GM21423 (cell line): ENCODE measurements at regions not wholly inside any gene's neighbourhood (a gene's known extent, or its start where the extent isn't known, plus 50 kb on each side); places are given as distances from the start of the nearest gene placed in this dataset.

Source experiments
- ATAC-seq: cut with Tn5 transposase; IDR thresholded peaks from one replicate; pipeline ENCODE4 v1.9.1; 2021; ENCODE audit warnings: mild to moderate bottlenecking, moderate library complexity; ENCODE audit not compliant: unreplicated experiment

GRCh38 chr1:104921525-104921924, 1171.8 kb downstream of the AMY1C start:
- ATAC-seq: no peak

DNA sequence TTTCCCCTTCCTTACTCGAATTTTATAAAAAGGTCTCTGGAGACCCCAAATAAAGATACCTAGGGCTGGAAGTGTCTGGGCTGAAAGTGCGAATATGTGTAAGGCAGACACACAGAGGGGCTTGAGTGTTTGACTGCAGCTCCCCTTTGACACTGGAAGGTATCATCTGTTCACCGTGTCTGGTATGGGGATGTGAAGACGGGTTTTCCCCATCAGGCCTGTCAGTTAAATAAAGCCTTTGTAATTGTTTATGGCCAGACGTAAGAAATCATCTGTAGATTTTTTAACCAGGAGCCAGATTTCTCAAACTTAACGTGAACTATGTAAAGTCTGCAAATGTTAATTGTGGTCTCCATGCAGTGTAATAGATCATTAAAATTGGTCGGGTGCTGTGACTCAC, 1173.4 kb downstream of the AMY1C start:
- ATAC-seq: no peak

DNA sequence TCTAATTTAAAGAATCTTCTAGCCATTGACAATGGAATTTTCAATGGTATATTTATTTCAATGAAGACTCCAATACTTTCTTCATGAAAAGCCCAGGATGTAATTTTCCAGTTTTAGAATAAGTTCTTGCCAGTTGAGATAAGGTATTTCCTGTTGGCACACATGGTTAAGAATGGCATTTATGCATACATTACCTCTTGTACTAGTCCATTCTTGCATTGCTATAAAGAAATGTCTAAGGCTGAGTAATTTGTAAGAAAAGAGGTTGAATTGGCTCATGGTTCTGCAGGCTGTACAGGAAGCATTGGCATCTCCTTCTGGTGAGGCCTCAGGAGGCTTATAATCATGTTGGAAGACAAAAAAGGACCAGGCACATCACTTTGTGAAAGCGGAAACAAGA, 1179.6 kb downstream of the AMY1C start:
- no peak for ATAC-seq

- ATAC-seq: peak; percentile 58
Measured at GRCh38 chr1:104932030-104932915, 1182.6 kb downstream of the AMY1C start.

- no peak for ATAC-seq
Measured at GRCh38 chr1:104932949-104933679, 1183.4 kb downstream of the AMY1C start.

DNA sequence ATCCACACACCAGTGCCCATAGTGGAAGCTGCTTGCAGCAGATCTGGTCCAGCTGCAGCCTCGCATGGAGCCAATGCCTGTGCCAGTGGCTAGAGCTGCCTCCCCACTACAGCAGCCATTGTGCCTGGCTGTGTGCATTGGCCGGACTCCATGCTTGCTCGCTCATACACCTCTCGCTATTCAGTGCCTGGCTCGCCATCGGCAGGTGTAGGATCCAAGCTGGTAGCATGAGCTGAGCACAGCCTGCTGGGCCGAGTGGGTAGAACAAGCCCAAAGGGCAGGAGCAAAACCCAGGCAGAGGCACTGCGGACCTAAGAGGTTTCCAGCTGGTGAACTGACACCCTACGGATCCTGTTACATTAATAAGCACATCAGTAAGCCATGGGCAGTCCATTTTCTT, 1184.1 kb downstream of the AMY1C start:
- no peak for ATAC-seq

- no peak for ATAC-seq
Measured at GRCh38 chr1:104945406-104945805, 1195.7 kb downstream of the AMY1C start.

DNA sequence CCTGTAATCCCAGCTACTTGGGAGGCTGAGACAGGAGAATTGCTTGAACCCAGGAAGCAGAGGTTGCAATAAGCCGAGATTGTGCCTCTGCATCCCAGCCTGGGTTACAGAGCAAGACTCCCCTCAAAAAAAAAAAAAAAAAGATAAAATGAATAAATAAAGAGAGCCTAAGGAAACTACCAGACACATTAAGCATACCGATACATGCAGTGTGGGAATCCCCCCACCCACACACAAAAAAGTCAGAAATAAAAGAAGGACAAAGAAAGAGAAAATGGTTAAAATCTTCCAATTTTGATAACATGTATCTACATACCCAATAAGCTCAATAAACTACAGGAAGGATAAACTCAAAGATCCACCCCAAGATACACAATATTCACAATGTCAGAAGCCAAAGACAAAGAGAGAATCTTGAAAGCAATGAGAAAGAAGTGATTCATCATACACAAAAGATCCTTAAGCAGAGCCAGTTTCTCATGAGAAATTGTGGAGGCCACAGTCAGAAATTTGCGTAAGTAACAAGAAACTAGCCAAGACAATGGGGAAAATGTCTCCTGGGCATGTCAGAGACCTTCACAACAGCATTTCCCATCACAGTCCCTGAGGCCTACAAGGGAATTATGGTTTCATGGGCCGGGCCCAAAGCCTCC, 1197.0 kb downstream of the AMY1C start:
- ATAC-seq: no peak

DNA sequence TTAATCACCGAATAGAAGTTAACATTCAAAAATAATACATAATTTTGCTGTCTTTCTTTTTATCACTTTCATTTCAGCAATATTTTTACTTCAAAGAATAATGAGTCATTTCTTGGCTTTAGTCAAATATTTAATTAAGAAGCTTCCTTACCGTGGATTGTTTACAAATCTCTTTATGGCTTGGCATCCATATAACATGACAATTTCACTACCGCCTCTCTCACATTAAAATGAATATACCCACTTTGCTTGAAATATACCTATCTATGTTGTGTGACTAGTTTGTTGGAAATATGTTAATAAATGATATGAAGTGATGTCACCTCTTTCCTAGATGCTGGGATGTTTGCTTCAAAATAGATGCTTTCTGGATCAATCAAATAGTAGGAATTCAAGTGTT, 1203.9 kb downstream of the AMY1C start:
- ATAC-seq: no peak

DNA sequence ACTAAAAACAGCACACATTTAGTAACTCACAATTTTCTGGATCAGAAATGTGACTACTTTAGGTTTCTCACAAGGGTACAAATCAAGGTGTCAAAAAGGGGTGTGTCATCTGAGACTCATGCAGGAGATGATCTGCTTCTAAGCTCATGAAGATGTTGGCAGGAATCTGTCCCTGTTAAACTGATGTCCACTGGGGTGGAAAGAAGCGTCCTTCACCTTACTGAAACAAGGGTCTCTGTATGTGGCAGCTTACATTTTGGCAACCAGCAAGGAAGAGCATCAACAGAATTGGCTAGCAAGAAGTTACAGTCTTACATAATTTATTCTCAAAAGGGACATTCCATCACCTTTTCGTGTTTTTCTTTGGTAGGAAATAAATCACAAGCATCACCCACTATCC, 1223.8 kb downstream of the AMY1C start:
- ATAC-seq: no peak

DNA sequence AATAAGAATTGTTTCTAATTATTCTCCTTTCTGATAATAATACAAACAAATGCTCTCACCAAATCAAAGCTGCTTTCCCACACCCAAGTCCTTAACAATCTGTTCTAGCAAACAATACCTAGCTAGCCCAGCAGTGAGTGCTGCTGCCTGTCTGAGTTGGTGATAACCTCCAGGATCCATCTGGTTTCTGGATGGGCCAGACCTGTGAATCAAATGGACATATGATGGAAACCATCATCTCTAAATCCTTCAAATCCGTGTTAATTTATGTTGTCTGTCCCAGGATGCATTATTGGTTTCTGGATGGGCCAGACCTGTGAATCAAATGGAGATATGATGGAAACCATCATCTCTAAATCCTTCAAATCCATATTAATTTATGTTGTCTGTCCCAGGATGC, 1230.0 kb downstream of the AMY1C start:
- ATAC-seq: no peak

- ATAC-seq: peak; percentile 94
Measured at GRCh38 chr1:104987210-104987609, 1237.5 kb downstream of the AMY1C start.

- ATAC-seq: no peak
Measured at GRCh38 chr1:104989012-104989411, 1239.3 kb downstream of the AMY1C start.

- ATAC-seq: no peak
Measured at GRCh38 chr1:104991702-104992101, 1242.0 kb downstream of the AMY1C start.

GRCh38 chr1:105000793-105001192, 1251.1 kb downstream of the AMY1C start:
- ATAC-seq: no peak

- no peak for ATAC-seq
Measured at GRCh38 chr1:105004515-105004914, 1254.8 kb downstream of the AMY1C start.

GRCh38 chr1:105005594-105006195, 1256.0 kb downstream of the AMY1C start:
- ATAC-seq: no peak

DNA sequence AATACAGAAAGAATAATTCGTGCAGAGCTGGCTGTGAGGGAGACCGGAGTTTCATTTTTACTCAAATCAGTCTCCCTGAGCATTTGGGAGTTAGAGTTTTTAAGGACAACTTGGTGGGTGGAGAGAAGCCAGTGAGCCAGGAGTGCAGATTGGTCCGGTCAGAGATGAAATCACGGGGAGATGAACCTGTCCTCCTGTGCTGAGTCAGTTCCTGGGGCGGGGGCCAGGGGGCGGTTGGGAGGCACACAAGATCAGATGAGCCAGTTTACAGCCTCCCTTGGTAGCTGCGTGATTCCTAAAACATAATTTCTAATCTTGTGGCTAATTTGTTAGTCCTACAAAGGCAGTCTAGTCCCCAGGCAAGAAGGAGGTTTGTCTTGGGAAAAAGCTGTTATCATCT, 1267.9 kb downstream of the AMY1C start:
- ATAC-seq: no peak

DNA sequence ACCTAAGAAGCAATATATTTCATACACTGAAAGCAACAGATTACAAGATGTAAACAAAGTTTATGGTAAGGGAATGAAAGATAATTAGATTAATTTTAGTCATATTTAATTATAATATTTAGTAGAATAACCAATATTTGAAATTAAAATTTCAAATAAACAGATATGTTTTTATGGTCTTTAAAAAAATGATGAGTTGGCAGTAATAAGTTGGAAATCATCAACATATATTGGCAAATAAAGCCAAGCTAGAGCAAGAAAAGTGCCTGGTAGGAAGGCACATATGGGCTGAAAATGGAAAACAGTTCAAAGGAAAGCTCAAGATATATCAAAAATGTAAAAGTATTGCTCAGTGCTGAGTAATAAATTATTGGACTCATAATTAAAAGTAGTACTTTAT, 1274.0 kb downstream of the AMY1C start:
- ATAC-seq: no peak

DNA sequence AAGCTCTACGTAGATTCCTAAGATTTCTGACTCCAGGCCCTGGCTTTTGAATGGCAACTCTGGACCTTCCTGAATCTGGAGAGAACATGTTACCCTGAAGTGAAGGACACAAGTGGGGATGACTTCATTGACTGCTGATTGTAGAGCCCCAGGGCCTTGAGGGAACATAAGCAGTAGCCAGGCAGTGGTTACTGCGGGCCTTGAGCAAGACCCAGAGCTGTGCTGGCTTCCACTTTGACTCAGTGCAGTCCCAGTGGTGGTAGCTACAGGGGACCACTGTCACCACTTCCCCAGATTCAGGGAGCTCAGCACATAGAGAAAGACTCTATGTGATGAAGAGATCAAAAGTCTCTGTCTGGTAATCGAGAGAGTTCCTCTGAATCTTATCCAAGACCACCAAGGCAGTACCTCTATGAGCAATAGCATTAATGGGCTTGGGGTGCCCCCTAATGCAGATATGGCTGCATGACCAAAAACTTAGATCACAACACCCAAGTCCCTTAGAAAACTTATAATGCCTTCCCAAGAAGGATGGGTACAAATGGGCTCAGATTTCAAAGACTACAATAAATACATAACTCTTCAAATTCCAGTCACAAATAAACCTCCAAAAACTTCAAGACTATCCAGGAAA, 1278.3 kb downstream of the AMY1C start:
- ATAC-seq: no peak

DNA sequence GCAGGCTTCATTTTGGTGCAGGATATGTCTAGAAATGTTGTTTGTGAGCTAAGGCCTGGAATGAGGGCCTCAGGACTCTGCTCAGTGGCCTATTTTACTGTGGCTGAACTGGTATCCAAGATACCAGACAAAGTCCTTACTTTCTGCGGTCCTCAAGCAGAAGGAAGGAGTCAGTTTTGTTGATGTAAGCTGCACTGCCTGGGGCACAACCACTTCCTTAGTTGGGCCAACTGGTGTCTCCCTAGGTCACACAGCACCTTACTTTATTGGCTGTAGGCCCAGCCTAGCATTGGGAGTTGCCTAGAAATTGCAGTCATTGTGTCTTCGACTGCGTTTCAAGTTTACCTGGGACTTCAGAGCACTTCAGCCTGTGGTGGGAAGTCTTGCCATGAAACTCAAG, 1322.7 kb downstream of the AMY1C start:
- ATAC-seq: no peak
